ENCODE measurements at regions not wholly inside any gene's neighbourhood (a gene's known extent, or its start where the extent isn't known, plus 50 kb on each side); places are given as distances from the start of the nearest gene placed in this dataset.

DNA sequence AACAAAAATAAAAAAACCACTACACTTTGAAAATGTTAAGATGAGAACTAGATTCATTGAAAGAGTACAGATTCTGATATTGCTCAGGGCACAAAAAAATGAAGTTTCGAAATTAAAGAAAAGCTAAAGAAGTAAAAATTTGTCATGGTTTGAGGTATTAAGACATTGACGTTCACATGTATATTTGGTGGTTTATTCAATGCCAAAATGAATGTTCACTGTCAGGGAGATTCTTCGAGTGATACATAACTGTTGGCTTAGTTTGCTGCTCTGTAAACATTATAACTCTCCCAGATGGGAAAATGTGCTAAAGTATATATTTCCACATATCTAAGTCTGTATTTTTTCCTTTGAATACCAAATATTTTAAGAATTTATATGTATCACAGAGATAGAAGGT, 345.0 kb downstream of the SEMA3D start:
- TF ChIP-seq CTCF (IDR thresholded peaks at IDR 0.05; ENCODE audit: low read depth, low read length): no peak
- no peaks in the 10 kb centered on the region for H3K9me3 ChIP-seq (ENCODE audit: control insufficient read depth, insufficient read depth, low read length)
- no peak overlapping the region for H3K4me3 ChIP-seq (ENCODE audit: low read depth, low read length)
- no peaks in the 10 kb centered on the region for H3K27me3 ChIP-seq (ENCODE audit: control insufficient read depth, insufficient read depth, low read length)
- no peak overlapping the region for H3K27ac ChIP-seq (ENCODE audit: low read depth, low read length)
- CTCF ChIA-PET: no interaction called here
- POLR2A ChIA-PET: no interaction called here
- DNase-seq (ENCODE audit: low read depth, low spot score): peak; percentile 11

DNA sequence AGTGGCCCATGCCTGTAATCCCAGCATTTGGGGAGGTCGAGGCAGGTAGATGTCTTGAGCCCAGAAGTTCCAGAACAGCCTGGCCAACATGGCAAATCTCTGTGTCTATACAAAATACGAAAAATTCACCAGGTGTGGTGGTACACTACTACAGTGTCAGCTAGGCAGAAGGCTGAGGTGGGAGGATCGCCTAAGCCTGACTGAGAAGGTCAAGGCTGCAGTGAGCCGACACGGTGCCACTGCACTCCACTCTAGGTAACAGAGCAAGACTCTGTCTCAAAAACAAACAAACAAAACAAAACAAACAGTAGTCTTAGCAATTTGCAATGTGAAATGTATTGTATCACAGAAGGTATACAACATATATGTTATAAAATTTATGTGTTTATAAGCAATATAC, 348.0 kb downstream of the SEMA3D start:
- CTCF ChIA-PET: no interaction called here

GRCh38 chr7:84837405-84837804, 349.5 kb downstream of the SEMA3D start:
- Histone ChIP-seq H3K9me3 (ENCODE audit: control insufficient read depth, insufficient read depth, low read length) (no peaks in the 10 kb centered on the region), H3K27ac (ENCODE audit: low read depth, low read length) (no peak overlapping the region), H3K4me3 (ENCODE audit: low read depth, low read length) (no peak overlapping the region), H3K27me3 (ENCODE audit: control insufficient read depth, insufficient read depth, low read length) (no peaks in the 10 kb centered on the region)
- POLR2A ChIA-PET: no interaction called here
- DNase-seq (ENCODE audit: low read depth, low spot score): no peak
- no peak for TF ChIP-seq CTCF (IDR thresholded peaks at IDR 0.05; ENCODE audit: low read depth, low read length)
- CTCF ChIA-PET: no interaction called here

More for the DNA sequence above, 348.0 kb downstream of the SEMA3D start:
- POLR2A ChIA-PET: no interaction called here
- DNase-seq (ENCODE audit: low read depth, low spot score): no peak
- Histone ChIP-seq H3K27me3 (ENCODE audit: control insufficient read depth, insufficient read depth, low read length) (no peaks in the 10 kb centered on the region), H3K9me3 (ENCODE audit: control insufficient read depth, insufficient read depth, low read length) (no peaks in the 10 kb centered on the region), H3K27ac (ENCODE audit: low read depth, low read length) (no peak overlapping the region), H3K4me3 (ENCODE audit: low read depth, low read length) (no peak overlapping the region)
- TF ChIP-seq CTCF (IDR thresholded peaks at IDR 0.05; ENCODE audit: low read depth, low read length): no peak

DNA sequence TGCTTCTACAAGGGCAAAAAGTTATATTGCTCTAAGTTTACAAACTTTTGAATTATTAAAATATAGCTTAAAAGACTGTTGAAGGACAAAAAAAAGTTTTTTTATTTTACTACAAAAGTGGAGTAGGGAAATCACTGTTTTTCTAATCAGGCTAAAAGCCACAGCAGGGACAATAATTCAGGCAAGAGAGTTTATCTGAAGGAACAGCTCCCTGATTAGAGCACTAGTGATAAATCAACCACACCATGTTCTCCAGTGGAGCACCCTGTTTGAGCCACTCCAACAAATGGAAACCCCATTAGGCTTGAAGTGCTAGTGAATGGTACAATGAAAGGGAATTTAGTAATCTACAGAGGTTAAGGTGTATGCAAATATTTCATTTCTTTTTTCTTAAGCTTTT, 357.1 kb downstream of the SEMA3D start:
- CTCF ChIA-PET: interaction anchor here (0.5 kb wide), 1 partner anchor 635 kb away, joined by 8 read pairs; the partner anchor contains the start of gene SEMA3A
- TF ChIP-seq CTCF (IDR thresholded peaks at IDR 0.05; ENCODE audit: low read depth, low read length): no peak
- no peaks in the 10 kb centered on the region for H3K9me3 ChIP-seq (ENCODE audit: control insufficient read depth, insufficient read depth, low read length)
- no peak overlapping the region for H3K4me3 ChIP-seq (ENCODE audit: low read depth, low read length)
- no peaks in the 10 kb centered on the region for H3K27me3 ChIP-seq (ENCODE audit: control insufficient read depth, insufficient read depth, low read length)
- POLR2A ChIA-PET: no interaction called here
- H3K27ac ChIP-seq (ENCODE audit: low read depth, low read length): no peak overlapping the region
- DNase-seq (ENCODE audit: low read depth, low spot score): no peak

GRCh38 chr7:84824057-84824651, 362.7 kb downstream of the SEMA3D start:
- no peaks in the 10 kb centered on the region for H3K27me3 ChIP-seq (ENCODE audit: control insufficient read depth, insufficient read depth, low read length)
- no peak overlapping the region for H3K27ac ChIP-seq (ENCODE audit: low read depth, low read length)
- no peak overlapping the region for H3K4me3 ChIP-seq (ENCODE audit: low read depth, low read length)
- TF ChIP-seq CTCF (IDR thresholded peaks at IDR 0.05; ENCODE audit: low read depth, low read length): no peak
- CTCF ChIA-PET: no interaction called here
- no peaks in the 10 kb centered on the region for H3K9me3 ChIP-seq (ENCODE audit: control insufficient read depth, insufficient read depth, low read length)
- POLR2A ChIA-PET: no interaction called here
- DNase-seq (ENCODE audit: low read depth, low spot score): no peak

Data from AG04450 (cell line).